ENCODE measurements at regions not wholly inside any gene's neighbourhood (a gene's known extent, or its start where the extent isn't known, plus 50 kb on each side); places are given as distances from the start of the nearest gene placed in this dataset.

GRCh38 chr20:52880997-52881396, 91.2 kb upstream of the TSHZ2 start:
- TF ChIP-seq CTCF (IDR thresholded peaks at IDR 0.05 in 8 of 11, conservative IDR thresholded peaks at IDR 0.05 in 3 of 11) (no peak), POLR2A (IDR thresholded peaks at IDR 0.05) (no peak), POLR2AphosphoS5 (IDR thresholded peaks at IDR 0.05) (no peak)
- Histone ChIP-seq H3K27me3 (replicated peaks in 1 of 7) (no peaks in the 10 kb centered on the region), H3K36me3 (no peaks in the 10 kb centered on the region), H3K9me3 (peaks cover 0 to 9% (median 0%) of the 10 kb centered on the region in 8 donors), H3K27ac (no peak overlapping the region), H3K4me3 (no peak overlapping the region), H3K4me1 (no peaks in the 10 kb centered on the region)
- intact Hi-C loops (cut with DNase I; ENCODE audit: low total_unique reads), result no loop called here
- DNase-seq, result no peak

DNA sequence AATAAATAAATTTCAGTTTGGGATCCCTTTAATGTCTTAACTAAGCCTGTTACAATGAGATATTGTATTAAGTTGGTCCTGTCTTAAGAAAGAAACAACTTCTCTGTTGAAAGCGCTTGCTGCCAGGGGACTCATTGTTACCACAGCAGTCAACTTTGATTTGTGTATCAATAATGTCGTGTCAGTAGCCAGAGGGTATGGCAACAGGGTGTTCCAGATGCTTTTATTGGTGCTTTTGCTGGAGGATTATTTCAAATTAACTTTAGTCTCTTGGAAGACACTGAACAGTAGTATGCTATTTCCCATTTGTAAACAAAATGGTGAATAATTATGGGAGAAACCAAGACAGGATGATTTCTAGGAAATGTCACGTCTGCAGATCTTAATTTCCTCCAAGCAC, 91.9 kb upstream of the TSHZ2 start:
- TF ChIP-seq CTCF (IDR thresholded peaks at IDR 0.05 in 8 of 11, conservative IDR thresholded peaks at IDR 0.05 in 3 of 11), result no peak
- no peak for TF ChIP-seq POLR2A (IDR thresholded peaks at IDR 0.05)
- no peak for TF ChIP-seq POLR2AphosphoS5 (IDR thresholded peaks at IDR 0.05)

GRCh38 chr20:52874241-52874640, 97.9 kb upstream of the TSHZ2 start:
- H3K4me1 ChIP-seq, result no peaks in the 10 kb centered on the region
- H3K27ac ChIP-seq, result no peak overlapping the region
- intact Hi-C loops (cut with DNase I; ENCODE audit: low total_unique reads), result no loop called here
- H3K9me3 ChIP-seq, result peaks cover 0 to 4% (median 0%) of the 10 kb centered on the region in 8 donors
- WGBS, 5 donors, result 88 to 92% (median 91%) methylated on average over 3 of the region's 3 CpGs
- H3K36me3 ChIP-seq, result no peaks in the 10 kb centered on the region
- H3K4me3 ChIP-seq, result no peak overlapping the region
- no peaks in the 10 kb centered on the region for H3K27me3 ChIP-seq (replicated peaks in 1 of 7)
- TF ChIP-seq POLR2A (IDR thresholded peaks at IDR 0.05) (no peak), CTCF (IDR thresholded peaks at IDR 0.05 in 8 of 11, conservative IDR thresholded peaks at IDR 0.05 in 3 of 11) (no peak), POLR2AphosphoS5 (IDR thresholded peaks at IDR 0.05) (no peak)
- no peak for DNase-seq

More for the DNA sequence above, 91.9 kb upstream of the TSHZ2 start:
- Histone ChIP-seq H3K4me1 (no peaks in the 10 kb centered on the region), H3K27ac (no peak overlapping the region), H3K36me3 (no peaks in the 10 kb centered on the region), H3K4me3 (no peak overlapping the region), H3K27me3 (replicated peaks in 1 of 7) (no peaks in the 10 kb centered on the region), H3K9me3 (peaks cover 0 to 9% (median 0%) of the 10 kb centered on the region in 8 donors)
- DNase-seq, result no peak
- WGBS, 5 donors, result 12 to 46% (median 31%) methylated on average over 3 of the region's 3 CpGs
- intact Hi-C loops (cut with DNase I; ENCODE audit: low total_unique reads), result no loop called here

GRCh38 chr20:52869698-52870501, 102.3 kb upstream of the TSHZ2 start:
- H3K9me3 ChIP-seq, result peaks cover 0 to 4% (median 0%) of the 10 kb centered on the region in 8 donors
- no peak for DNase-seq
- 79 to 91% (median 82%) methylated on average over 6 of the region's 6 CpGs for WGBS, 5 donors
- H3K4me3 ChIP-seq, result no peak overlapping the region
- no peak overlapping the region for H3K27ac ChIP-seq
- H3K27me3 ChIP-seq (replicated peaks in 1 of 7), result no peaks in the 10 kb centered on the region
- no peaks in the 10 kb centered on the region for H3K36me3 ChIP-seq
- no peak for TF ChIP-seq POLR2AphosphoS5 (IDR thresholded peaks at IDR 0.05)
- no peak for TF ChIP-seq POLR2A (IDR thresholded peaks at IDR 0.05)
- no peak for TF ChIP-seq CTCF (IDR thresholded peaks at IDR 0.05 in 8 of 11, conservative IDR thresholded peaks at IDR 0.05 in 3 of 11)
- intact Hi-C loops (cut with DNase I; ENCODE audit: low total_unique reads), result no loop called here
- H3K4me1 ChIP-seq, result no peaks in the 10 kb centered on the region

Measured in spleen (tissue), 11 donors.